Lung (tissue), 11 donors: ENCODE measurements at regions not wholly inside any gene's neighbourhood (a gene's known extent, or its start where the extent isn't known, plus 50 kb on each side); places are given as distances from the start of the nearest gene placed in this dataset.

ENCODE experiments used
- ATAC-seq: fragments of 200-7000 bp; cut with Tn5 transposase; one replicate; pipeline ENCODE4 v1.9.1; 2020; ENCODE audit warnings: moderate number of reproducible peaks; ENCODE audit not compliant: insufficient read depth, low FRiP score
- DNase-seq, 3 donors: peaks; one replicate each; pipeline ENCODE4 v3.0.0-alpha.2; 2013 to 2017
- H3K27ac ChIP-seq, 2 donors: one replicate each; pipeline ENCODE4 v1.5.1; 2013; ENCODE audit warnings: mild to moderate bottlenecking in 2 of 2, moderate library complexity in 2 of 2, control low read depth in 1 of 2, inconsistent platforms in 1 of 2, low read depth in 1 of 2, low read length in 1 of 2
- H3K27me3 ChIP-seq, 3 donors: one replicate each; pipeline ENCODE4 v1.5.1; 2013; ENCODE audit warnings: low read length in 2 of 3; ENCODE audit not compliant: control insufficient read depth in 3 of 3, insufficient read depth in 3 of 3
- H3K36me3 ChIP-seq, 4 donors: one replicate each; pipeline ENCODE4 v1.5.1; 2013; ENCODE audit warnings: low read length in 4 of 4, mild to moderate bottlenecking in 1 of 4, moderate library complexity in 1 of 4; ENCODE audit not compliant: control insufficient read depth in 4 of 4, insufficient read depth in 4 of 4
- H3K4me1 ChIP-seq, 5 donors: one replicate each; pipeline ENCODE4 v1.5.1; 2013; ENCODE audit warnings: low read length in 5 of 5, mild to moderate bottlenecking in 2 of 5, moderate library complexity in 1 of 5; ENCODE audit not compliant: control insufficient read depth in 5 of 5, insufficient read depth in 5 of 5
- H3K4me3 ChIP-seq: one replicate; pipeline ENCODE4 v1.5.1; 2013; ENCODE audit warnings: mild to moderate bottlenecking, control low read depth, moderate library complexity
- H3K9ac ChIP-seq, 2 donors: one replicate each; pipeline ENCODE4 v1.5.1; 2013; ENCODE audit warnings: low read length in 2 of 2, control low read depth in 1 of 2; ENCODE audit not compliant: insufficient read depth in 1 of 2
- H3K9me3 ChIP-seq, 4 donors: one replicate each; pipeline ENCODE4 v1.5.1; 2013; ENCODE audit warnings: low read length in 3 of 4, mild to moderate bottlenecking in 1 of 4, moderate library complexity in 1 of 4; ENCODE audit not compliant: control insufficient read depth in 4 of 4, insufficient read depth in 3 of 4
- CTCF ChIP-seq: IDR thresholded peaks from 2 replicates; pipeline ENCODE4 v1.5.1; 2012; ENCODE audit warnings: mild to moderate bottlenecking; ENCODE audit errors: control extremely low read depth, extremely low read depth
- WGBS, 2 donors: extraction: QIAGEN DNeasy Blood & Tissue Kit; methylation state at CpG; one replicate each; pipeline ENCODE4 v1.1.7; 2013; 5-methylcytosine and 5-hydroxymethylcytosine counted together
- donor health status: control.
- donor health status: control.
- donor health status: Bipolar disorder and iron deficiency.
- donor health status: healthy.
- donor health status: DM: yes; HTN: yes; CAD: no.

GRCh38 chr7:34282271-34282670 is 375.7 kb upstream of the NPSR1 start:
- Histone ChIP-seq H3K9me3 (peaks cover 0 to 6% (median 4%) of the 10 kb centered on the region in 4 donors), H3K27ac (no peak overlapping the region), H3K9ac (no peak overlapping the region), H3K36me3 (no peaks in the 10 kb centered on the region), H3K27me3 (no peaks in the 10 kb centered on the region), H3K4me1 (no peaks in the 10 kb centered on the region), H3K4me3 (no peak overlapping the region)
- no peak for TF ChIP-seq CTCF
- DNase-seq (no peak), ATAC-seq (no peak)
- WGBS, 2 donors: 38 to 53% methylated on average over 1 of the region's 1 CpG

DNA sequence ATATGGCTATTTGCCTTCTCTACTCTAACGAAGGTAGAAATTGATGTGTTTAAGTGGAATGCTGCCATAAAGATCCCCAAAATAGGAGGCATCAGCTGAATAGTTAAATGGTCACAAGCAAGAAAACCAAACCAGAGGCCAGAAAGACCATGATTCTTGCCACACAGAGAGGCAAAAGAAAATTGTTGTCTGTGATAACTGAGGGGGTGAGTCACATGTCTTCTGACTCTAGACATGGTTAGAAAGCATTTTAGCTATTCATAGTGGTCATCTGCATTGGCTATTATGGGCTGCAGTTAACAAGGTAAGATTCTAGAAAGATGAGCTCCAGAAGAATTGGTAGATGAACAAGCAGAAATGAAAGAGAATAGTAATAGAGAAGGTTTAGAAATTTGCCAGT is 361.4 kb upstream of the NPSR1 start:
- no peak for ATAC-seq
- no peak for DNase-seq
- Histone ChIP-seq H3K27ac (no peak overlapping the region), H3K27me3 (no peaks in the 10 kb centered on the region), H3K4me3 (no peak overlapping the region), H3K36me3 (no peaks in the 10 kb centered on the region), H3K9ac (no peak overlapping the region), H3K9me3 (no peaks in the 10 kb centered on the region), H3K4me1 (no peaks in the 10 kb centered on the region)
- 67 to 87% methylated on average over 1 of the region's 1 CpG for WGBS, 2 donors
- no peak for TF ChIP-seq CTCF

- TF ChIP-seq CTCF: no peak
- Histone ChIP-seq H3K27ac (no peak overlapping the region), H3K36me3 (no peaks in the 10 kb centered on the region), H3K9me3 (no peaks in the 10 kb centered on the region), H3K4me3 (no peak overlapping the region), H3K27me3 (no peaks in the 10 kb centered on the region), H3K4me1 (no peaks in the 10 kb centered on the region), H3K9ac (no peak overlapping the region)
- 57 to 63% methylated on average over 4 of the region's 4 CpGs for WGBS, 2 donors
- DNase-seq: no peak
- no peak for ATAC-seq
Observed at GRCh38 chr7:34298492-34299013, 359.5 kb upstream of the NPSR1 start.

- Histone ChIP-seq H3K4me3 (no peak overlapping the region), H3K36me3 (no peaks in the 10 kb centered on the region), H3K9me3 (no peaks in the 10 kb centered on the region), H3K9ac (no peak overlapping the region), H3K4me1 (no peaks in the 10 kb centered on the region), H3K27ac (no peak overlapping the region), H3K27me3 (no peaks in the 10 kb centered on the region)
- 89% methylated on average over 4 of the region's 4 CpGs for WGBS, 2 donors
- DNase-seq (no peak), ATAC-seq (no peak)
- TF ChIP-seq CTCF: no peak
Observed at GRCh38 chr7:34299066-34299465, 359.0 kb upstream of the NPSR1 start.
